ENCODE measurements at regions not wholly inside any gene's neighbourhood (a gene's known extent, or its start where the extent isn't known, plus 50 kb on each side); places are given as distances from the start of the nearest gene placed in this dataset.

DNA sequence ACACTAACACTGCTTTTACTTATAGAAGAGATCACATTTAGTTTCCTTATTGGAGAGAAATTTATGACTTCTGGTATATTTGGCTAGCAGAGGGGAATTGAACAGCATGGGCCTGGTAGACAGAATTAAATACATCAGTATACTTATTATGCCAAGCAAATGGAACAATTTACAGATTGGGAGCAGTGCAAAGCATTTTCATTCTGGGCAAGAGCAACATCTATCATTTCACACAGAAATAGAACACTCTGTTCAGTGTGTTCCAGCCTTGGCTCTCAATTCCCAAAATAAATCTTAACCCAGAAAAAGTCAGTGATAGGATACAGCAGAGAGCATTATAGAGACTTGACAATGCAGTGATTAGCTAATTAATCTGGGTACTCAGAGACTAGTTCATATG lies 604.0 kb upstream of the SLITRK6 start:
- Histone ChIP-seq H3K4me1 (ENCODE audit: control insufficient read depth, insufficient read depth, low read length) (no peaks in the 10 kb centered on the region), H3K27me3 (ENCODE audit: control insufficient read depth, insufficient read depth, low read length) (no peaks in the 10 kb centered on the region), H3K9me3 (ENCODE audit: control insufficient read depth, low read depth, low read length) (no peaks in the 10 kb centered on the region), H3K36me3 (ENCODE audit: control insufficient read depth, insufficient read depth, low read length) (no peaks in the 10 kb centered on the region), H3K4me3 (ENCODE audit: low read length) (no peak overlapping the region), H3K27ac (ENCODE audit: low read length) (no peak overlapping the region)
- DNase-seq, result no peak

DNA sequence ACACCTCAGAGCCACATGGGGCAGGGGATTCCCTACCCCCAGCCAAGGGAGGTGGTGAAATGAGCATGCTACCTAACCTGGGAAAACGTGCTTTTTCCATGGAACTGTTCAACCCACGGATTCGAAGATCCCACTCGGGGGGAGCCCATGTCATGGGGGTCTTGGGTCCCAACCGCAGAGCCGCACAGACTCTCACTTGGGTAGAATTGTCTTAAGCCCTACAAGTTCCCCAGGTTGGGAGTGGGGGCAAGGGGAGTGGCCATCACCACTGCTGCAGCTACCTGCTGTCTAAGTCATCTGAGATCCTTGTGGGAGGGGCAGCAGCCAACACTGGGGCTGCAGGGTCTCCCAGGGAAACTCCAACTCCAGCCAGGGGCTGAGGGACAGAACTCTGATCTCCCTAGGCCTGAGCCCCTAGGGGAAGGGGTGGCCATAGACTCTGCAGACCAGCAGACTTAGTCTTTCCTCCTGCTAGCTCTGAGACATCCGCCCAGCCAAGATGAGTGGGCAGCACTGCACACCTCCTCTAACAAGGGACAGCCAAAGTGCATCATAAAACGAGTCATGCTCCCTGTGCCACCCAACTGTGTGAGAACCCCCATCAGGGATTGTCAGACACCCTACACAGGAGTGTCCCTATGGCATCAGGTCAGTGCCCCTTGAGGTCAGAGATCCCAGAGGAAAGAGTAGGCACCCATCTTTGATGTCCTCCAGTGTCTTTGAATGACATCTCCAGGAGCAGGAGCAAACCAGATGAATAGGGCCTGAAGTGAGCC lies 610.4 kb upstream of the SLITRK6 start:
- no peak overlapping the region for H3K27ac ChIP-seq (ENCODE audit: low read length)
- no peaks in the 10 kb centered on the region for H3K9me3 ChIP-seq (ENCODE audit: control insufficient read depth, low read depth, low read length)
- no CpG with 5 or more reads among the region's 8 CpGs for WGBS (ENCODE audit: insufficient coverage, low lambda C conversion rate)
- H3K27me3 ChIP-seq (ENCODE audit: control insufficient read depth, insufficient read depth, low read length), result no peaks in the 10 kb centered on the region
- H3K36me3 ChIP-seq (ENCODE audit: control insufficient read depth, insufficient read depth, low read length), result no peaks in the 10 kb centered on the region
- no peaks in the 10 kb centered on the region for H3K4me1 ChIP-seq (ENCODE audit: control insufficient read depth, insufficient read depth, low read length)
- H3K4me3 ChIP-seq (ENCODE audit: low read length), result no peak overlapping the region
- no peak for DNase-seq

DNA sequence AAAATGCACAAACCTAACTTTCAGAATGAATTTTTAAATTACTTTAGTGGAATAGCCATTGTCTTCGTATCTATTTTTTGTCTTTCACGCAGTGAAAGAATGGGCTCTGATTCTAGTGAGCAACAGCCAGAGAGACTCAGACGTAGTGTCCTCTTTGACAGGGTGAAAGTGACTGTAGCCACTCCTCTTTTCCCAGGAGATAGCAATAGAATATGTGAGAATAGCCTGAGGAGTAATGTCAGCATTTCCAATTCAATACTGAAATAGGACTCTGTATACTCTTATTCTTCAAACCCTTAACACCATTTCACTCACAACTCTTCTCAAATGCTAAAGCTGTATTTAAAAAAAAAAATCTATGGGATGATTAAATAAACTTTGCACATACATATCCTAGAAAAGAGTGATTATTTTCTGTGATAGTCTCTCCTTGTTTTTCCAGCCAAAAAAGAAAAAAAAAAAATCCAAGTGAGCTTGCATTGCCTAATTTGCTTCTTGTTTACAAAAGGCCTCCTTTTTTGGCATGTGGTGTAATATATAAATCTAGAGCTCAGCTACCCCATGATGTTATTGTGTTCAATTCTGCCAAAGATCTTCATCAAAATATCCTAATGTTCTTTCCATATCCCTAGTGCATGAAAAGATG lies 626.1 kb upstream of the SLITRK6 start:
- Histone ChIP-seq H3K27me3 (ENCODE audit: control insufficient read depth, insufficient read depth, low read length) (no peaks in the 10 kb centered on the region), H3K27ac (ENCODE audit: low read length) (no peak overlapping the region), H3K36me3 (ENCODE audit: control insufficient read depth, insufficient read depth, low read length) (no peaks in the 10 kb centered on the region), H3K4me1 (ENCODE audit: control insufficient read depth, insufficient read depth, low read length) (no peaks in the 10 kb centered on the region), H3K4me3 (ENCODE audit: low read length) (no peak overlapping the region), H3K9me3 (ENCODE audit: control insufficient read depth, low read depth, low read length) (no peaks in the 10 kb centered on the region)
- WGBS (ENCODE audit: insufficient coverage, low lambda C conversion rate), result no CpG with 5 or more reads among the region's 3 CpGs
- DNase-seq, result no peak

DNA sequence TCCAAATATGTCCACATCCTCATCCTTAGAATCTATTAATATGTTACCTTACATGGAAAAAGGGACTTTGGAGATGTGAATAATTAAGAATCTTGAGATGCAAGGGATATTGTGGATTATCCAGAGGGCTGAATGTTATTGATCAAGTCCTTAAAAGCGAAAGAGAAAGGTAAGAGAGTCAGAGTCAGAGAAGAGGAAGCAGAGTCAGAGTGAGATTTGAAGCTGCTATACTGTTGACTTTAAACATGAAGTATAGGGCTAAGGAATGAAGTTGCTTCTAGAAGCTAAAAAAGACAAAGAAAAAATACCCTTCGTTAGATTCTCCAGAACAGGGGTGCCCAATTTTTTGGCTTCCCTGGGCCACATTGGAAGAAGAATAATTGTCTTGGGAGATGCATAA lies 627.2 kb upstream of the SLITRK6 start:
- Histone ChIP-seq H3K36me3 (ENCODE audit: control insufficient read depth, insufficient read depth, low read length) (no peaks in the 10 kb centered on the region), H3K4me1 (ENCODE audit: control insufficient read depth, insufficient read depth, low read length) (no peaks in the 10 kb centered on the region), H3K27ac (ENCODE audit: low read length) (no peak overlapping the region), H3K27me3 (ENCODE audit: control insufficient read depth, insufficient read depth, low read length) (no peaks in the 10 kb centered on the region), H3K4me3 (ENCODE audit: low read length) (no peak overlapping the region), H3K9me3 (ENCODE audit: control insufficient read depth, low read depth, low read length) (no peaks in the 10 kb centered on the region)
- DNase-seq, result no peak
- 90% methylated on average over 1 of the region's 2 CpGs for WGBS (ENCODE audit: insufficient coverage, low lambda C conversion rate)

DNA sequence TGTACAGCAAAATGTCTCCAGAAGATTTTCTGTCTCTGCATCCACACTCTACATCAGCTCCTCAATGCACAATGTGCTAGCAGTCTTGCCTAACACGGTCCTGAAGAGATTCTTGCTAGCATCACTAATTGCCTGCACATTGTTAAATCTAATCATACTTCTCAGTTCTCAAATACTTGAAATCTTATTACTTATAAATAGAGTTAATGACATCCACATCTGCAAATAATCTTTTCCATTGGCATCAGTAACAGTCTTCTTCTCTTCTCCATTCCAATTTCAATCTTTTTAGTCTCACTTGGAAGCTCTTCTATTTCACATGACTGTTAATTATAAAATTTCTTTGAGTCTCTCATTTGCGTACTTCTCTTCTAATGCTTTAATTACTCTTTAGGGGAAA lies 630.5 kb upstream of the SLITRK6 start:
- H3K9me3 ChIP-seq (ENCODE audit: control insufficient read depth, low read depth, low read length), result no peaks in the 10 kb centered on the region
- no peak overlapping the region for H3K4me3 ChIP-seq (ENCODE audit: low read length)
- H3K27ac ChIP-seq (ENCODE audit: low read length), result no peak overlapping the region
- no peaks in the 10 kb centered on the region for H3K27me3 ChIP-seq (ENCODE audit: control insufficient read depth, insufficient read depth, low read length)
- H3K36me3 ChIP-seq (ENCODE audit: control insufficient read depth, insufficient read depth, low read length), result no peaks in the 10 kb centered on the region
- no peak for DNase-seq
- 83% methylated on average over 1 of the region's 2 CpGs for WGBS (ENCODE audit: insufficient coverage, low lambda C conversion rate)
- no peaks in the 10 kb centered on the region for H3K4me1 ChIP-seq (ENCODE audit: control insufficient read depth, insufficient read depth, low read length)

DNA sequence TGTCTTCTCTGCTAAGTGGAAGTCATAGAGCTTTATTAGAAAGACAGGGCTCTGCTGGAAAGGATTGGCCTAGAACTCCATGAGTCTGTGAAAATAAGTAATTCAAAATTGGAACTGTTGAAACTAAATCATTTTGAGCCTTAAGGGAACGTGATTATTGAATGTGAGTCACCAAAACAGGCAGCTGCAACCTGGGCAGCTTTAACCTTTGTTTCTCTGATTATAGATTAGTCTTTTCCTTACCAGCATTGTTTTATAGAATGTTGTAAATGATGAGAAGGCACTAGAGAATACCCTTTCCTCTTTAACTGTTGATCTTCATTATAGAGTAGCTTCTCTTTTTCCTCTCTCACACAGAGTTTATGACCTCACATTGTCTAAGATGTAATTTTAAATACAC lies 638.8 kb upstream of the SLITRK6 start:
- no peak for DNase-seq
- Histone ChIP-seq H3K27me3 (ENCODE audit: control insufficient read depth, insufficient read depth, low read length) (no peaks in the 10 kb centered on the region), H3K27ac (ENCODE audit: low read length) (no peak overlapping the region), H3K4me3 (ENCODE audit: low read length) (no peak overlapping the region), H3K36me3 (ENCODE audit: control insufficient read depth, insufficient read depth, low read length) (no peaks in the 10 kb centered on the region), H3K4me1 (ENCODE audit: control insufficient read depth, insufficient read depth, low read length) (no peaks in the 10 kb centered on the region), H3K9me3 (ENCODE audit: control insufficient read depth, low read depth, low read length) (no peaks in the 10 kb centered on the region)
- WGBS (ENCODE audit: insufficient coverage, low lambda C conversion rate), result 57% methylated on average over 1 of the region's 1 CpG

DNA sequence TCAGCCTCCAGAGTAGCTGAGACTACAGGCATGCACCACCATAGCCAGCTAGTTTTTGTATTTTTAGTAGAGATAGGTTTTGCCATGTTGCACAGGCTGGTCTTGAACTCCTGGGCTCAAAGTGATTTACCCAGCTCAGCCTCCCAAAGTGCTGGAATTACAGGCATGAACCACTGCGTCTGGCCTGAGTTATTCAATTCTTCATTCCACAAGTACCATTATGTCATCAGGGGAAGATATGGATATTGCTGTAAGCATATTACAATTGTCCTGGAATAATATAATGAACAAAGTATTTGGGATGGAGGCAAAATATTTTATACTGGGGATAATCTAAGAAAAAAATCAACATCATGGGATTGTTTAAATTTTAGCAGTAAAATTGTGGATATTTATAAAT lies 646.0 kb upstream of the SLITRK6 start:
- no peaks in the 10 kb centered on the region for H3K27me3 ChIP-seq (ENCODE audit: control insufficient read depth, insufficient read depth, low read length)
- H3K4me1 ChIP-seq (ENCODE audit: control insufficient read depth, insufficient read depth, low read length), result no peaks in the 10 kb centered on the region
- no CpG with 5 or more reads among the region's 1 CpG for WGBS (ENCODE audit: insufficient coverage, low lambda C conversion rate)
- no peak for DNase-seq
- no peak overlapping the region for H3K4me3 ChIP-seq (ENCODE audit: low read length)
- no peak overlapping the region for H3K27ac ChIP-seq (ENCODE audit: low read length)
- H3K9me3 ChIP-seq (ENCODE audit: control insufficient read depth, low read depth, low read length), result no peaks in the 10 kb centered on the region
- no peaks in the 10 kb centered on the region for H3K36me3 ChIP-seq (ENCODE audit: control insufficient read depth, insufficient read depth, low read length)

DNA sequence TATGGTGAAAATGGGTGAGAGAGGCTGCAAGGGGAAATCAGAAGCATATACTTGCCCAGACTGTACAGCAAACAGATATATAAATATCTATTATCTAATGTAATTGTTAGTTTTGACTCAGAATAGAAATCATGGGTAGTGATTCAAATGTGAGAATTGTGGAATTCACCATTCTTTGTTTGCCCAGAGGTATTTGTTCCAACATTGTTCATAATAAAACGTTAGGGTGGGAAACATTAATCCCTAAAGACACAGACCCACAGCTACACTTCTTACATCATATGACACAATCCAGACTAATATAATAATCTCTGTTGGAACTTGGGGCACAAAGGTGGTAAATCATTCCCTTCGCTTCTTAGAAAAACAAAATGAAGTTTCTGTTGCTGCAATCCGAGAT lies 646.5 kb upstream of the SLITRK6 start:
- no peaks in the 10 kb centered on the region for H3K27me3 ChIP-seq (ENCODE audit: control insufficient read depth, insufficient read depth, low read length)
- no peak overlapping the region for H3K27ac ChIP-seq (ENCODE audit: low read length)
- 83% methylated on average over 1 of the region's 3 CpGs for WGBS (ENCODE audit: insufficient coverage, low lambda C conversion rate)

DNA sequence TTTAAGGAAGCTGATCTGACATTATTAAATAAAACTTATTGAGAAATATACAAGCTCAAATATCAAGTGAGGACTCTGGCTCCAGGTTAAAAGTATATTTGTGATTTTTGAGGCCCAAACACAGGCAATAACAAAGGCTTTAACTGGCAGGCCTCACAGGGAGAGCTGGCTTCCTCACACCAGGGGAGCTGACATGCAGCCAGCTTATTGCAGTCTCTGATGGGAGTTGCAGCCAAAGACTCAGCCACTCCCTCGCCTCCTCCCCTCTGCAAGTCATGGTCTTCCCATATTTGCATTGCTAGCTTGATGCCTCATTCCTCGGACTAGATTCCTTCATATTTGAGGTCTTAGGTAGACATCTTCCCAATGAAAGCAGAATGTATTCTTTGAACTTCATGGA lies 647.1 kb upstream of the SLITRK6 start:
- Histone ChIP-seq H3K27ac (ENCODE audit: low read length) (no peak overlapping the region), H3K4me1 (ENCODE audit: control insufficient read depth, insufficient read depth, low read length) (no peaks in the 10 kb centered on the region), H3K27me3 (ENCODE audit: control insufficient read depth, insufficient read depth, low read length) (no peaks in the 10 kb centered on the region), H3K9me3 (ENCODE audit: control insufficient read depth, low read depth, low read length) (no peaks in the 10 kb centered on the region), H3K36me3 (ENCODE audit: control insufficient read depth, insufficient read depth, low read length) (no peaks in the 10 kb centered on the region), H3K4me3 (ENCODE audit: low read length) (no peak overlapping the region)
- no peak for DNase-seq
- no CpG with 5 or more reads among the region's 2 CpGs for WGBS (ENCODE audit: insufficient coverage, low lambda C conversion rate)

More for the DNA sequence above, 646.5 kb upstream of the SLITRK6 start:
- no peaks in the 10 kb centered on the region for H3K4me1 ChIP-seq (ENCODE audit: control insufficient read depth, insufficient read depth, low read length)
- no peak overlapping the region for H3K4me3 ChIP-seq (ENCODE audit: low read length)
- no peaks in the 10 kb centered on the region for H3K36me3 ChIP-seq (ENCODE audit: control insufficient read depth, insufficient read depth, low read length)
- no peak for DNase-seq
- no peaks in the 10 kb centered on the region for H3K9me3 ChIP-seq (ENCODE audit: control insufficient read depth, low read depth, low read length)

DNA sequence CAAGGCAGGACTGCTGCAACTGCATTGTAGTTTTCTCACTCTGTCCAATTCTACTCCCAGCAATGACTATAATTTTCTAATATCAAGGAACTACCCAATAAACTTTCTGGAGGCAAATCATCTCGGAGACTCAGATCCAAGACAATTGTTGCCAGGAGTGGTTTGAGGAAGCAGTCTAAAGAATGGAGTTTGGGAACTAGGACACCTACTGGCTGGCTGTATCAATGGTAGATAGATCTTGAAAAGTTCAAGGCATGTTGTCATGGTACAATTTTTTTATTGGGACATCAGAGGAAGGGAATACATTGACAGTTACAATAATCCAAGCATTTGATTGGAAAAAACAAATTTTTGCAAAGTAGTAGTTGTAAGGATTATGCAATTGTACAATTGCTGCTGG lies 648.3 kb upstream of the SLITRK6 start:
- no peaks in the 10 kb centered on the region for H3K4me1 ChIP-seq (ENCODE audit: control insufficient read depth, insufficient read depth, low read length)
- no CpG with 5 or more reads among the region's 1 CpG for WGBS (ENCODE audit: insufficient coverage, low lambda C conversion rate)
- no peaks in the 10 kb centered on the region for H3K36me3 ChIP-seq (ENCODE audit: control insufficient read depth, insufficient read depth, low read length)
- DNase-seq, result no peak
- no peak overlapping the region for H3K27ac ChIP-seq (ENCODE audit: low read length)
- no peak overlapping the region for H3K4me3 ChIP-seq (ENCODE audit: low read length)
- no peaks in the 10 kb centered on the region for H3K9me3 ChIP-seq (ENCODE audit: control insufficient read depth, low read depth, low read length)
- no peaks in the 10 kb centered on the region for H3K27me3 ChIP-seq (ENCODE audit: control insufficient read depth, insufficient read depth, low read length)

DNA sequence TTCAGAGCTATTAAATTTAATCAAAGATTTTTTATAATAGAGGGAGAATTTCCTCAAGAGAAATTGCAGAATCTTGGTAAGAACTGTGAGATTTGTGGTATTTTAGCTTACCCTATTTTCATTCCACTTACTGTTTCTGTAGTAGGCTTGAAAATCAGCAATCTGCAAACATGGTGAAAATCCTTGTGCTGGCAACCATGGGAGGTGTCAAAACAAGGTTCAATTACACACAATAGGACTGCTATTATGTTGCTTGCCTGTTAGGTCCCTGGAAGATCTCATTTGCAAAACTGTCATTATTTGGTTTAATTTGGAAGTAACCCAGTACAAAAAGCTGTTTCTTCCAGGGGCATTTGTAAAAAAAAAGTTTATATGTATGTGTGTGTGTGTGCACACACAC lies 662.8 kb upstream of the SLITRK6 start:
- H3K4me1 ChIP-seq (ENCODE audit: control insufficient read depth, insufficient read depth, low read length), result no peaks in the 10 kb centered on the region
- H3K4me3 ChIP-seq (ENCODE audit: low read length), result no peak overlapping the region
- no peak for DNase-seq
- H3K27ac ChIP-seq (ENCODE audit: low read length), result no peak overlapping the region
- H3K36me3 ChIP-seq (ENCODE audit: control insufficient read depth, insufficient read depth, low read length), result no peaks in the 10 kb centered on the region
- no peaks in the 10 kb centered on the region for H3K27me3 ChIP-seq (ENCODE audit: control insufficient read depth, insufficient read depth, low read length)
- no peaks in the 10 kb centered on the region for H3K9me3 ChIP-seq (ENCODE audit: control insufficient read depth, low read depth, low read length)
